SH-SY5Y (cell line): ENCODE measurements at regions not wholly inside any gene's neighbourhood (a gene's known extent, or its start where the extent isn't known, plus 50 kb on each side); places are given as distances from the start of the nearest gene placed in this dataset.

Experiments used
- GATA2 ChIP-seq: IDR thresholded peaks from 2 replicates; pipeline ENCODE4 v1.6.1; 2011; ENCODE audit warnings: mild to moderate bottlenecking, low read depth, low read length
- GATA3 ChIP-seq: IDR thresholded peaks from 2 replicates; pipeline ENCODE4 v1.6.1; 2011; ENCODE audit warnings: low read depth, mild to moderate bottlenecking, low read length, moderate library complexity

- no peak for TF ChIP-seq GATA2
- no peak for TF ChIP-seq GATA3
These were observed 592.2 kb downstream of the SMARCA1 start for GRCh38 chrX:128931071-128931470.
